ENCODE measurements at regions not wholly inside any gene's neighbourhood (a gene's known extent, or its start where the extent isn't known, plus 50 kb on each side); places are given as distances from the start of the nearest gene placed in this dataset.

DNA sequence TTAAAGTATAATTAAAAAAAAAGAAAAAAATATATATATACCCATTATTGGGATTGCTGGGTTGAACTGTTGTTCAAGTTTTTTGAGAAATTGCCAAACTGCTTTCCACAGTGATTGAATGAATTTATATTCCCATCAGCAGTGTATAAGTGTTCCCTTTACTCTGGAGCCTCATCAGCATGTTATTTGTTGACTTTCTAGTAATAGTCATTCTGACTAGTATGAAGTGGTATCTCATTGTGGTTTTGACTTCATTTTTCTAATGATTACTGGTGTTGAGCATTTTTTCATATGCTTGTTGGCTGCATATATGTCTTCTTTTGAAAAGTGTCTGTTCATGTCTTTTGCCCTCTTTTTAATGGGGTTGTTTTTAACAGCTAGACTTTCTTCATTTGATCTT is 1260.8 kb upstream of the GJE1 start:
- TF ChIP-seq, protein P1, sequence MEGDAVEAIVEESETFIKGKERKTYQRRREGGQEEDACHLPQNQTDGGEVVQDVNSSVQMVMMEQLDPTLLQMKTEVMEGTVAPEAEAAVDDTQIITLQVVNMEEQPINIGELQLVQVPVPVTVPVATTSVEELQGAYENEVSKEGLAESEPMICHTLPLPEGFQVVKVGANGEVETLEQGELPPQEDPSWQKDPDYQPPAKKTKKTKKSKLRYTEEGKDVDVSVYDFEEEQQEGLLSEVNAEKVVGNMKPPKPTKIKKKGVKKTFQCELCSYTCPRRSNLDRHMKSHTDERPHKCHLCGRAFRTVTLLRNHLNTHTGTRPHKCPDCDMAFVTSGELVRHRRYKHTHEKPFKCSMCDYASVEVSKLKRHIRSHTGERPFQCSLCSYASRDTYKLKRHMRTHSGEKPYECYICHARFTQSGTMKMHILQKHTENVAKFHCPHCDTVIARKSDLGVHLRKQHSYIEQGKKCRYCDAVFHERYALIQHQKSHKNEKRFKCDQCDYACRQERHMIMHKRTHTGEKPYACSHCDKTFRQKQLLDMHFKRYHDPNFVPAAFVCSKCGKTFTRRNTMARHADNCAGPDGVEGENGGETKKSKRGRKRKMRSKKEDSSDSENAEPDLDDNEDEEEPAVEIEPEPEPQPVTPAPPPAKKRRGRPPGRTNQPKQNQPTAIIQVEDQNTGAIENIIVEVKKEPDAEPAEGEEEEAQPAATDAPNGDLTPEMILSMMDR (IDR thresholded peaks at IDR 0.05 in 4 of 5, conservative IDR thresholded peaks at IDR 0.05 in 1 of 5), result no peak
- TF ChIP-seq POLR2A (IDR thresholded peaks at IDR 0.05), result no peak
